ENCODE measurements at regions not wholly inside any gene's neighbourhood (a gene's known extent, or its start where the extent isn't known, plus 50 kb on each side); places are given as distances from the start of the nearest gene placed in this dataset.

- TF ChIP-seq CTCF (IDR thresholded peaks at IDR 0.05; ENCODE audit: low read length): no peak
- TF ChIP-seq EZH2 (IDR thresholded peaks at IDR 0.05; ENCODE audit: borderline replicate concordance, low read length): no peak
Measured at GRCh38 chr7:50190776-50191175, 97.7 kb upstream of the ZPBP start.
